GM18870 (cell line): ENCODE measurements at regions not wholly inside any gene's neighbourhood (a gene's known extent, or its start where the extent isn't known, plus 50 kb on each side); places are given as distances from the start of the nearest gene placed in this dataset.
"Not testable (repeated sequence)": the region's sequence is repeated elsewhere in the genome, so short reads cannot be mapped to it uniquely, and the experiment has no call there.

Experiments used
- ATAC-seq: cut with Tn5 transposase; IDR thresholded peaks from one replicate; pipeline ENCODE4 v1.9.1; 2021; ENCODE audit warnings: moderate library complexity; ENCODE audit not compliant: unreplicated experiment

DNA sequence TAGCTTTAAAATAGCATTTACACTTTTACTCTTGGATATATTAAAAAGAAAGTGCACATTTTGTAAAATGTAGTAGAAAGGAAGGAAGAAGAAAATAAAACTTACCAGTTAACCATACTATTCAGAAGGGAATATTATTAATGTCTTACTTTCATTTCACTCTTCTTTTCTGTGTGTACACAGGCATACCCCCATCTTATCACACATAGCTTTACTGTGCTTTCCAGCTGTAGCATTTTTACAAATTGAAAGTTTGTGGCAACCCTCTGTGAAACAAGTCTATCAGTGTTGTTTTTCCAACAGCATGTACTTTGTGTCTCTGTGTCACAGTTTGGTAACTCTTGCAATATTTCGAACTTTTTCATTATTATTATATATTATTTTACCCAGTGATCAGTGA is 314.5 kb downstream of the UTRN start:
- no peak for ATAC-seq

DNA sequence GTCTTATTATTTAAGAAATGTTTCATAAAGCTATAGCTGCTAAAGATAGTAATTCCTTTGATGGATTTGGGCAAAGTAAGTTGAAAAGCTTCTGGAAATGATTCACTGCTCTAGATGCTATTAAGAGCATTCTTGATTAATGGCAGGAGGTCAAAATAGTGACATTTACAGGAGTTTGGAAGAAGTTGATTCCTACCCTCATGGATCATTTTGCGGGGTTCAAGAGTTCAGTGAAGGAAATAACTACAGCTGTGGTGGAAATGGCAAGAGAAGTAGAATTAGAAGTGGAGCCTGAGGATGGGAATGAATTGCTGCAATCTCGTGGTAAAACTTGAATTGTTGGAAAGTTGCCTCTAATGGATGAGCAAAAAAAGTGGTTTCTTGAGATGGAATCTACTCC is 316.1 kb downstream of the UTRN start:
- no peak for ATAC-seq

DNA sequence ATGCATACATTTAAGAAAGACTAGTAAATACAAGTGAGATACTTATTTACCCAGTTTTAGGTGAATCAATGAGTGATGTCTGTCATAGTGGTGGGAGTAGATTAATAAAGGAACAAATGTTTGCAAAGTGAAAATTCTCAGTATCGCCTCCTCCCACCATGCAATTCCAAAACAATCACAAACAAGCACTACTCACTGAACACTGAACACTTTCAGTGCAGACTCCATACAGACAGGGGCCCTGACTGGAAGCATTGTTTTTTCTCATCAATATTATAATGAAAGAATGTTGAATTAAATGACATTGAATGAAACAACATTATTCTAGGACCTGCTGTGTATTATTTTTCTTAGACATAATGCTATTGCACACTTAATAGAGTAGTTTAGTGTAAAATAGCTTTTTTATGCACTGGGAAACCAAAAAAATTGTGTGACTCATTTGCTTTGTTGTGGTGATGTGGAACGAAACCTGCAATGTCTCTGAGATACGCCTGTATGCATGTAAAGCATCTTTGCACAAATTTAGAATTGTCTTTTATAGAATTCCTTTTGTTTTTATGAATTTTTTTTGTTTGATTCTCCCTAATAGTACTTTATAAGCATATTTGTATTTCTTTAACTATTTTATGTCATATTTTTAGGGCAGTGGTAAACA is 317.5 kb downstream of the UTRN start:
- ATAC-seq: no peak

DNA sequence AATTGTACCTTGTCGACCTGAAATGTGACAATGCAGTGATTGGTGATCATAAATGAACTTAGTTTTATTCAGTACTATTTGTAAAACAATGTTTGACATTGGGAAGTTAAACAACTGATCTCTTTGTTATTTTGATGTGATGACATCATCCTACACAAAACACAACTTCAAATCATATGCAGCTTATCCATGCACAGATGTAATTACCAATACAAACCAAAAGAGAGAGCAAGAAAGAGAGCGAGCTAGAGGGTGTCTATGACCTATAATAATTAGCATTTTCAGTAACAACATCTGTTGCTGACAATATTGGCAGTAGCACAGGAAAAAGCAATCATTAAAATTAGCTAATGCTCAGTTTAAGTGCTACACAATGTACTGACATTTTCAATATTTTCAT is 320.9 kb downstream of the UTRN start:
- ATAC-seq: no peak

DNA sequence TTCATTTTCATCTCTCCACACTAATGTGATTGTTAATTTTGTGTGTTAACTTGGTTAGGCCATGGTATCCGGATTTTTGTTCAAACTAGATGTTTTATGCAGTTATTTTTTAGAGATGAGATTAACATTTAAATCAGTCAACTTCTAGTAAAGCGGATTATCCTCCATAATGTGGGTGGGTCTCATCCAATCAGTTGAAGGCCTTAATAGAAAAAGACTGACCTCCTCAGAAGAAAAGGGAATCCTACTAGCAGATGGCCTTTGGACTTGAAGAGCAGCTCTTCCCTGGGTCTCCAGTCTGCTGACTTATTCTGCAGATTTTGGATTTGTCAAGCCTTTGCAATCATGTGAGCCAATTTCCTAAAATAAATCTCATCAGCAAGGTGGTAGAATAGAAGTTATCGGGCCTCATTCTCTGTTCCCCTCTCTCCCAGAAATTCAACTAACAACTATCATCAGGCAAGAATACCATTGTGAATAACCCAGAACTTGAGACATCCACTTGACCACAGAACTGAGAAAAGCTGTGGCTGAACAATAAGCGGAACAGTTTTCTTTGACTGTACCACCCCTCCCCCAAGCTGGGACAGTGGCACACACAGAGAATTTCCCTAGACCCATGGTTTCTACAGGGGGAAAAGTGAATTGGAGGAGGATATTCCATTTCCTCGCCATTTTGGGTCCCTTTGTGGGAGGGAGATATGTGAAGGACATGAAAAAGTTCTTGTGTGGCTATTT is 323.0 kb downstream of the UTRN start:
- no peak for ATAC-seq

DNA sequence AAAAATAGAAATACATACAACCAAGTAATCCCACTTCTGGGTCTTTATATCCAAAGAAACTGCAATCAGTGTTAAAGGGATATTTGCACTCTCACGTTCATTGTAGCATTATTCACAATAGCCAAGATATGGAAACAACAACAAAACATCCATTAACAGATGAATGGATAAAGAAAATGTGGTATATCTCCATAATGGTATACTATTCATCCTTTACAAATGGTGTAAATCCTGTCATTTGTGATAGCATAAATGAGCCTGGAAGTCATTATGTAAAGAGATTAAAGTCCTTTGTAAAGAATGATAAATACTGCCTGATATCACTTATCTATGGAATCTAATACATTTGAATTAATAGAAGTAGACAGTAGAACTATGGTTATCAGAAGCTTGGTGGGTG is 327.7 kb downstream of the UTRN start:
- no peak for ATAC-seq

DNA sequence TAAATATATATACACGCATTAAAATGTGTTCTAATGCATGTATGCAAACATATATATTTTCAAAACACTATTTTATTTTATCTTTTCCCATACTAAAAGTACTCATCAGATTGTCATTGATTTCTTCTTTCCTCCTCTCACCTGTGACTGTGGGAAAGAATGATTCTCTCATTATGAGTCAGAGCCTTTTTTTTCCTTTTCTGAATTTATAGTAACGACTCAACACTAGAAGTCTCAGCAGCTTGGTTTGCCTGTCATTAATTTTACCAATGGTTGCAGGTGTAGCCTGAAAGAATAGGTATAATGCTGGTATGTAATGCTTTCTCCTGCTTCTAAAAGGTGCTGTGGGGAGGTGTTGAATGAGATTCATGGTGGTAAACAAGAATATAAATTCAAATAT is 328.7 kb downstream of the UTRN start:
- peak; percentile 80 for ATAC-seq

DNA sequence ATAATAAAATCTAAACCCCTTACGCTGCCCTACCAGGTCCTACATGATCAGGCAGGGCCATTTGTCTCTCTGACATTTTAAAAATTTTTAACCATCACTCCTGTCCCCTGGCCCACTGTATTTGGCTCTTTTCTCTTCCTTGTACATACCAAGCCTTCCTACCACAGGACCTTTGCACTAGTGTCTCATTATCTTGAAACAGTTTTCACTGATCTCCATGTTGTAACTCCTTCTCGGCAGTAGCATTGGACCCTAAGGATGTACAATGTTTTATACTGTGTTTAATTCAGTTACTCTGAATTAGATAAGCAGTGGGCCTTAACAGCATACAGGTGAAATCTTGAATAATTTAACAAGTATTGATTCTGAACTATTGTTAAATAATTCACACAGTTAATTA is 330.7 kb downstream of the UTRN start:
- no peak for ATAC-seq

DNA sequence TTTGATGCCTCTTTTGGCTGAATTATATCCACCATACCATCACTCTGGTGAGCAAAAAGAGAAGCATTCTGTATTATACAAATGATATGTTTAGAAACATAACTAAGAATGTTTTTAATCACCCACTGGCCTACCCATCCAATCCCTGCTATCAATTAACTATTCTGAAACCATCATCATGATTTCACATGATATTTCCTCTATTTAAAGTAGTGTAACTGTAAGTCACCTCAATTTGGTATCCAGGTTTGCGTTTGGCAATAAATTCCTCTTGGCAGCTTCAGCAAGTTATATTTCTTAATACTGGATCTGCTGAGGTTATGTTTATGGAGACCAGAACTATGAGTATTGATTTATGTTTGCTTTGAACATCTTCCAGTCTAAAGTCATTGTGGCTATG is 332.1 kb downstream of the UTRN start:
- ATAC-seq: no peak

DNA sequence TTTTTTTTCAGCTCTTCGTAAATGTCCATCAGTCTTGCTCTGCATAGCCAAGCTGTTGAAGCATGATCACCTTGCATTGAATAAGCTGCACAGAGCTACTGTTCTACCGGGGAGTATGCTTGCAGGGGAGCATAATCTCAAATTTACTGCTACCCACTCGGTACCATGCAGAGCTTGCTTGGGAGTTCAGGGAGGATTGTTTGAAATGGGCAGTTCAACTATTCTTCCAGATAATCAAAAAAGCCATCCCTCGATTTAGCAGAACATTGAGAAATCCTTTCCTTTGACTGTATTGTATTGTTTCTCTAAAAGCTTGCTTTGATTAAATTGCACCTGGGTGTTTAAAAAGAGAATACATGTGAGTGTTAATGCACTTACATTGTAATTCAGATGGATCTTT is 332.6 kb downstream of the UTRN start:
- no peak for ATAC-seq

DNA sequence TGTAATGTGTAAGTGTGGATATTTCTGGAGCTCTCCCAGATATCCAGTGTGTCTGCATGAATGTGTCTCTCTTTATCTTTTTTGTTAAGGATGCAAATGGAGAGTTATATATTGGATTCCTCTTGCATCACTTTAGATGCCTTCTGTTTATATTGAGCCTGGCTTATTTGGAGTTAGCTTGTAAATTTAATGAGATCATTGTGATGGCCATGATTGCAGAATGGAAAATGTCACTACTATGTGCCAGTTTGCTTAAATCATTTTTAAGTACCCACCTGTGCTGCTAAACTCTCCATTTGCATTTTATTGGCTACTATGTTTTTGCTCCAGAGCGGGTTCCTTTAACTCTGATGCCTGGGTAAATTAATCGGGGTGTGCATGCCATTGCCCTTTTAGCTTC is 334.8 kb downstream of the UTRN start:
- ATAC-seq: no peak

DNA sequence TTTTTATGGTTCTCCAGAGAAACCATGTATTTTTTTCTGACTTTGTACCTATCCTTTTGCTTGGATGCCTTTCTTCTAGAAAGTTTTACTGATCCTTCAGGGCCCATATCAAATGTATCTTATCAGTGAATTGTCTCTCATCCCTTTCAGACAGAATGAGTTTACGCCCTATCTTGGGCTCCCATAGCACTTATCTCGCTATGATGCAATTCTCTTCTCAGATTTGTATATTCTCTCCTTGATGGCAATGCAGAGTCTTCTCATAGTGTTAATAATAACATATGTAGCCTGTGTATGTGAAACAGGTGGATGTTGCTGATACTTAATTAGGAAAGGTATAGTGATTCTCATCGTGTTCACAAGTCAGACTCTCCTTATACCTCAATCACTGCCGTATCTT is 336.2 kb downstream of the UTRN start:
- no peak for ATAC-seq

DNA sequence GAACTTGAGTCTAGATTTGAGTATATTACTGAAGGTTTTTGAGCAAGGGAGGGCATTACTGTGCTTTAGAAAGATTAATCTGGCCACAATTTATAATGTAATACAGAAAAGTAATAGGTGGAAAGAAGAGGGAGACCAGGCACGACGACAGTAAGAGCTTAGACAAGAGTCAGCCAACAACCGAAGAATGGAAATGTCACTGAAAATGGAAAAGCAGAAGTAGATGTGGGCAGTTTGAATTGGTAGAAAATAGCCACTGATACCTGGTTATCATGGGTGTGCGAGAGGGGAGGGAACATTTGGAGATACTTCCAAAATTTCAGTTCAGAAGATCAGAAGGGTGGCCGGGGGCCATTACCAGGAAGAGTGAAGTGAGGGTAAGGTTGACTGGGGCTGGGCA is 339.1 kb downstream of the UTRN start:
- ATAC-seq: no peak

DNA sequence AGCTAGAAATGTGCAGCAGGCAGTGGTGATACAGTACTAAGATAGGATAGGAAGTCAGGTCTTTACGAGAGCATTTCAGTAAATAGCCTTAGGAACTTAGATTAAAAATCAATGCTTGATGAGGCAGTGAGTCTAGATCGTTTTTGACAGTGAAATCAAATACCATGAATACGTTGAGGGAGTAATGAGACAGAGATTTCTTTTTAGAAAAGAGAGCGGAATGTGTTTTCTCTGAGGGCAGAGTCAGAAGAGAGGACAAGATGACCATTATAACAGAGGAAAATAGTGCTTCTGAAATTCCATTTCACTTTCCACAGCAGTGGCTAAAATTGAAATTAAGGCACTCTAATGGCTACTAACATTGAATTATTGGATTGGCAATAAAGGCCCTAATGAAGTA is 339.6 kb downstream of the UTRN start:
- ATAC-seq: no peak

DNA sequence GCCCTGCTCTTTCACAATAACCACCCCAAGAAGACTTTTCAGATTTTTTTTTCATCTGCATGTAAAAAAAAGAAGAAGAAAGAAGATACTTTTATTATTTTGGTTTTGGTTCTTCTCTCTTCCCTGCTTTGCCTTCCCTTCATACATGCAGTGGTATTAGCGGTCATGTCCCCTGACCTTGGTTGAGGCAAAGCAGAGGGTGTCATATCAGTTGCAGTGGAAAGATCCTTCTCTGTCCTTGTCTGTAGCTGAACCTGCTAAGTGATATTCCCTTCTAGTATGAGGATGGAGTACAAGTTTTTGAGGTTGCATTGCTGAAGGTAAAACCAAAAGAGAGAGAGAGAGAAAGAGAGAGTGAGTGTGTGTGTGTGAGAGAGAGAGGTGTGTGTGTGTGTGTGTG is 345.7 kb downstream of the UTRN start:
- ATAC-seq: no peak

DNA sequence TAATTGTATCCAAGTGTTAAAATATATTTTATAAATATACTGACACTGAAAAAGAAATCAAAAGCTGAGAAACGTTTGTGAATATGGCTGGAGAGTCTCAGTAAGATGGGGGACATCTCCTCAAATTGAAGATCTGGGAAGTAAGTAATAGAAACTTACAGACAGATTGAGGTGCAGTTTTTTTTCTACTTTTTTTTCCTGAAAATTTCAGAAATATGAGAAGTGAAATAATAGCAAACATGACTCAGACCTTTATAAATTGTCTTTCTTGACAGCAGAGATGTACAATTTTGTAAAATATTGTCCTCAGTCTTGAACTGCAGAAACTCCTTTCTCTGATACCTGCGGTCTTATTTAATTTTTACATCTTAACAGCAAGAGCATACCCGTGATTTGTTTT is 347.1 kb downstream of the UTRN start:
- ATAC-seq: no peak

DNA sequence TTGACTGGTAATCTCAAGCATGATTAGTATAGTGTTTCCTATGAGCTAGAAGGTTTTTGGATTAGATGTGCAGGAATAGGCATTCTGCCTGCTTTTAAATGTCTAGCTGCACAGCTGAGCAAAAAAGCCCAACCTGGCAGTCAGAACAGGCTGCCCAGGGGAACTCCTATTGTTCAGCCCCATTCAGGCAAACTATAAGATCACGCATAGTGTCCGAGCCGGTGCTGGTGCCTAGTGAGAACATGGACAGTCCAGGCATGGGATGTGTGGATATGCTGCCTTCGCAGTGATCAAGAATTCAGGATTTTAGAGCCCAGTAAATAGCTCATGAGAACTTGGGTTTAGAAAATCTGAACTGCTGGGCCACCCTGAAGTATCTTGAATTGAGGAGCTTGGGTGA is 348.8 kb downstream of the UTRN start:
- ATAC-seq: no peak

DNA sequence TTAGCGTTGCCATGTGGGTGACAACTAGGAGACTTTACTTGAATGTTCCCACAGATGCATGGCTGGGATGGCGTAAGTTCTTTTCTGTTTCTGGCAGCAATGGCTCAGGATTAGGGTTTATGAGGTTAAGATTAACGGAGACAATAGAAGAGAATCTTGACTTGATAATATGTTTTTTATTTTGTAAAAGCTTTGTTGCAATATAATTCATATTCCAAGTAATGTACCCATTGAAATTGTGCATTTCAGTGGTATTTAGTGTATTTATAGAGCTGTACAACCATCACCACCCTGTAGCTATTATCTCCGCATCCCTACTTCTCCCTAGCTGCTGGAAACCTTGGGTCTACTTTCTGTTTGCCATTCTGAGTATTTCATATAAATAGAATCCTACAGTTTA is 349.2 kb downstream of the UTRN start:
- ATAC-seq: no peak

DNA sequence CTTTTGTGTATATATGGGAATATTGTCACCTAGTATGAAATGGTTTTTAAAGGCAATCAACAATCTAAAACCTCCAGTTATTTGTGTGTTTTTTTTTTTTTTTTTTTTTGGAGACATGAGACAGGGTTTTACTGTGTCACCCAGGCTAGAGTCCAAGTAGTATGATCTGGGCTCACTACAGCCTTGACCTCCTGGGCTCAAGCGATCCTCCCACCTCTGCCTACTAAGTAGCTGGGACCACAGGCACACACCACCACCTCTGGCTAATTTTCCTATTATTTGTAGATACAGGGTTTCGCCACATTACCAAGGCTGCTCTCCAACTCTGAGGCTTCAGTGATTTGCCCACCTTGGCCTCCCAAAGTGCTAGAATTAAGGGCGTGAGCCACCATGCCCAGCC is 349.9 kb downstream of the UTRN start:
- ATAC-seq: no peak

DNA sequence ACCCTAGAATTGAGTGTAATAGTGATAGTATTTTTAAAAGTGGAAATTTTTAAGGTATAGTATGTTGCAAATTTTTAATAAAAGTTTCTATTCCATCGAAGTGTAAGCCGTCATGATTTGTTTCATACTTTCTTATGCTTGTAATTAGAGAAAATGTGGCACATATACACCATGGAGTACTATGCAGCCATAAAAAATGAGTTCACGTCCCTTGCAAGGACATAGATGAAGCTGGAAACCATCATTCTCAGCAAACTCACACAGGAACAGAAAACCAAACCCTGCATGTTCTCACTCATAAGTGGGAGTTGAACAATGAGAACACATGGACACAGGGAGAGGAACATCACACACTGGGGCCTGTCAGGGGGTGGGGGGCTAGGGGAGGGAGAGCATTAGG is 350.9 kb downstream of the UTRN start:
- not testable (repeated sequence) for ATAC-seq

DNA sequence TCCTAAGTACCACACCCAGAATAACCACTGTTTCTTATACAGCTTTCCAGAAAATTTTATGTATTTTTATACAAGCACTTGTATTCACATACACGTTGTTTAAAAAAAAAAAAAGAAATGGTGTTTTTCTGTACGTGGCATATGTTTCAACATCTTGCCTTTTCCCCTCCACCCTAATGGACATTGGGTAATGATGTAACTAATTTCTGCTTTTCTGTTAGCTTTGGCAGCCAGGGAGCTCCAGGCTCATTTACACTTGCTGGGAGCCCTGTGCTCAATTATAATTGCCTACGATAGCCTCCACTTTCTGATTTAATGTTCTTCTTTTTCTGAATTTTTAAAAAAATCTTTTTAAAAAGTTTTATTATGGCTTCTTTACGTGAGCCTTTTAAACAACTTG is 352.4 kb downstream of the UTRN start:
- no peak for ATAC-seq

DNA sequence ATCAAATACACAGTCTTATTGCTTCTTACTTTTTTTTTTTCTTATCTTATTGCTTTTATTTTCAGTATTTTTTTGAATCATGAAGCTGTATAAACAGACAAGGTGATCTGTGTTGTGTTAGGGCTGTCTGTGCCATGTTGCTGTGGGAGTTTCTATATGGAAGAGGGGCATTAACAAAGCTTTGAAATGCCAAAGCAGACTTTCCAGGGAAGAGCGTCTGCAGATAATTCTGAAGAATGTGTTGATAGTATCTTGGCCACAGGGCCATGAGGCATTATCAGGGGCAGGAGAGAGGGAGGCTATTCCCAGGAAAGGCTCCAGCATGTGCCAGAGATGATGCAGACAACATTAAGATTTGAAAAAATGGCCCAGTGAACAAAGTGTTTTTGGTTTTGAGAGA is 354.5 kb downstream of the UTRN start:
- ATAC-seq: no peak

DNA sequence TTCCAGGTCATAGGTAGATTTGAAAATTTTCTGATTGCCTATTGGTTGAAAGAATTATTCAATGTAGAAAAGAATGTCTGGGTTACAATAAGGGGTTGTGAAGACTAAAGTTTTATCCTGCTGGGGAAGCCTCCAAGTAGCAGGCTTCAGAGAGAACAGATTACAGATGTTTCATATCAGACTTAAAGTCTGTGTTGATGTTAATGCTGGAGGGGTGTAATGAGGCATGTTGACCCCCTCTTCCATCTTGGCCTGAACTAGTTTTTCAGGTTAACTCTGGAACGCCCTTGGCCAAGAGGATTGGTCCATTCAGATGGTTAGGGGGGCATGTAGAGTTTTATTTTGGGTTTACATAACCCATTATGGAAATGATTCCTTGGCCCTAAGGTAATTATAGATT is 356.2 kb downstream of the UTRN start:
- ATAC-seq: no peak
